H1 (cell line): ENCODE measurements at regions not wholly inside any gene's neighbourhood (a gene's known extent, or its start where the extent isn't known, plus 50 kb on each side); places are given as distances from the start of the nearest gene placed in this dataset.

Source experiments
- CTCF ChIA-PET: fragments of 300-600 bp; sonication (Branson Sonifier 250); formaldehyde crosslinking; loops from one replicate; lab custom pipeline; 2021; ENCODE audit not compliant: partially characterized antibody; lab: Charles Lee
- POLR2A ChIA-PET: fragments of 300-600 bp; sonication (Branson Sonifier 250); formaldehyde crosslinking; loops from one replicate; lab custom pipeline; 2021; ENCODE audit warnings: inconsistent platforms; ENCODE audit not compliant: partially characterized antibody; lab: Charles Lee
- DNase-seq, 2 experiments: peaks; one replicate each; pipeline versions ENCODE4 v3.0.0 to v3.0.0-alpha.2; 2010 to 2022; ENCODE audit warnings: low spot score in 2 of 2, low read depth in 1 of 2, mixed read lengths in 1 of 2
- FAIRE-seq: peaks from 2 replicates; lab custom pipeline; 2011; peaks lifted over from hg19 to GRCh38; lab: Jason Lieb, UNC
- H2AFZ ChIP-seq: 2 replicates; pipeline ENCODE4 v1.8.1; 2012; ENCODE audit warnings: low read length, inconsistent platforms
- H2AK5ac ChIP-seq: 2 replicates; pipeline ENCODE4 v1.6.1; 2013; ENCODE audit warnings: low read depth, low read length
- H2BK120ac ChIP-seq: replicated peaks from 2 replicates; pipeline ENCODE3; 2013; ENCODE audit warnings: low read depth, low read length, inconsistent platforms
- H2BK12ac ChIP-seq: 2 replicates; pipeline ENCODE4 v1.6.1; 2013; ENCODE audit warnings: low read depth, low read length
- H2BK15ac ChIP-seq: 2 replicates; pipeline ENCODE4 v1.6.1; 2013; ENCODE audit warnings: low read length
- H2BK20ac ChIP-seq: 2 replicates; pipeline ENCODE4 v1.6.1; 2013; ENCODE audit warnings: low read length
- H2BK5ac ChIP-seq: 2 replicates; pipeline ENCODE4 v1.6.1; 2013; ENCODE audit warnings: low read depth, low read length
- H3K14ac ChIP-seq: 2 replicates; pipeline ENCODE4 v1.6.1; 2013; ENCODE audit warnings: inconsistent platforms; ENCODE audit not compliant: insufficient read length
- H3K18ac ChIP-seq: 2 replicates; pipeline ENCODE4 v1.6.1; 2013; ENCODE audit warnings: low read length; ENCODE audit errors: extremely low read depth
- H3K23ac ChIP-seq: 2 replicates; pipeline ENCODE4 v1.6.1; 2013; ENCODE audit warnings: inconsistent platforms; ENCODE audit not compliant: insufficient read length
- H3K23me2 ChIP-seq: 2 replicates; pipeline ENCODE4 v1.6.1; 2013; ENCODE audit warnings: low read depth, low read length
- H3K27ac ChIP-seq: 2 replicates; pipeline ENCODE4 v1.6.1; 2011; ENCODE audit warnings: low read depth, low read length, inconsistent platforms
- H3K27me3 ChIP-seq, 4 experiments: replicated peaks in 1 of 4; 1 replicate in 1 of 4; 2 replicates in 3 of 4; pipeline versions ENCODE4 v1.6.1 to v1.8.1; 2011 to 2013; ENCODE audit warnings: low read length in 3 of 4, mild to moderate bottlenecking in 3 of 4, inconsistent platforms in 2 of 4, mixed read lengths in 2 of 4, moderate library complexity in 1 of 4; ENCODE audit not compliant: control insufficient read depth in 3 of 4, insufficient read depth in 3 of 4; ENCODE audit errors: extremely low read depth in 1 of 4
- H3K36me3 ChIP-seq, 4 experiments: 2 replicates each; pipeline versions ENCODE4 v1.6.1 to v1.8.1; 2011 to 2013; ENCODE audit warnings: mild to moderate bottlenecking in 4 of 4, low read length in 3 of 4, moderate library complexity in 2 of 4, control low read depth in 1 of 4, inconsistent platforms in 1 of 4; ENCODE audit not compliant: insufficient read depth in 4 of 4, control insufficient read depth in 2 of 4
- H3K4ac ChIP-seq: replicated peaks from 2 replicates; pipeline ENCODE3; 2013; ENCODE audit warnings: low read length, low read depth, mixed read lengths, inconsistent platforms; ENCODE audit not compliant: insufficient read length
- H3K4me1 ChIP-seq, 4 experiments: replicated peaks in 1 of 4; 1 replicate in 1 of 4; 2 replicates in 3 of 4; pipeline versions ENCODE4 v1.6.1 to v1.8.1; 2011 to 2013; ENCODE audit warnings: low read length in 3 of 4, inconsistent platforms in 2 of 4, mixed read lengths in 1 of 4; ENCODE audit not compliant: insufficient read depth in 4 of 4, control insufficient read depth in 3 of 4
- H3K4me2 ChIP-seq, 2 experiments: 2 replicates each; pipeline versions ENCODE4 v1.6.1 to v1.8.1; 2011 to 2013; ENCODE audit warnings: low read depth in 2 of 2, low read length in 2 of 2, control low read depth in 1 of 2, inconsistent platforms in 1 of 2, mild to moderate bottlenecking in 1 of 2; ENCODE audit not compliant: insufficient read depth in 1 of 2
- H3K4me3 ChIP-seq, 4 experiments: fragments of 200-600, 300-600 bp in 1 of 4; sonication (generic), shearing (Covaris generic), sonication (Bioruptor Twin) in 1 of 4; 2 replicates each; pipeline versions ENCODE4 v1.5.1 to v1.8.1; 2011 to 2016; ENCODE audit warnings: low read length in 4 of 4, low read depth in 3 of 4, control low read depth in 2 of 4, inconsistent platforms in 2 of 4, mild to moderate bottlenecking in 2 of 4, mixed read lengths in 1 of 4, moderate library complexity in 1 of 4; ENCODE audit not compliant: insufficient read depth in 2 of 4; ENCODE audit errors: extremely low read depth in 1 of 4
- H3K56ac ChIP-seq: replicated peaks from 2 replicates; pipeline ENCODE3; 2013; ENCODE audit warnings: low read depth, mild to moderate bottlenecking, mixed read lengths, low read length, inconsistent platforms; ENCODE audit not compliant: insufficient read length
- H3K79me1 ChIP-seq: 2 replicates; pipeline ENCODE4 v1.6.1; 2013; ENCODE audit warnings: low read depth, low read length, control low read depth
- H3K79me2 ChIP-seq, 2 experiments: 2 replicates each; pipeline versions ENCODE4 v1.6.1 to v1.8.1; 2012 to 2013; ENCODE audit warnings: low read length in 2 of 2, mild to moderate bottlenecking in 2 of 2, inconsistent platforms in 1 of 2; ENCODE audit not compliant: insufficient read depth in 2 of 2, control insufficient read depth in 1 of 2
- H3K9ac ChIP-seq, 4 experiments: replicated peaks in 1 of 4; 1 replicate in 1 of 4; 2 replicates in 3 of 4; pipeline versions ENCODE4 v1.6.1 to v1.8.1; 2011 to 2013; ENCODE audit warnings: low read depth in 3 of 4, low read length in 3 of 4, control low read depth in 2 of 4, mild to moderate bottlenecking in 2 of 4, moderate library complexity in 2 of 4, inconsistent platforms in 1 of 4; ENCODE audit errors: extremely low read depth in 1 of 4
- H3K9me3 ChIP-seq, 2 experiments: 2 replicates each; pipeline versions ENCODE4 v1.6.1 to v1.8.1; 2012 to 2013; ENCODE audit warnings: mild to moderate bottlenecking in 2 of 2, moderate library complexity in 2 of 2, control low read depth in 1 of 2, inconsistent platforms in 1 of 2, low read depth in 1 of 2, low read length in 1 of 2, mixed read lengths in 1 of 2; ENCODE audit not compliant: insufficient read depth in 2 of 2
- H4K20me1 ChIP-seq, 2 experiments: replicated peaks in 1 of 2; 2 replicates each; pipeline versions ENCODE3 to v1.8.1; 2011 to 2013; ENCODE audit warnings: inconsistent platforms in 2 of 2, low read length in 2 of 2, mild to moderate bottlenecking in 1 of 2; ENCODE audit not compliant: insufficient read depth in 2 of 2, control insufficient read depth in 1 of 2
- H4K5ac ChIP-seq: 2 replicates; pipeline ENCODE4 v1.6.1; 2013; ENCODE audit warnings: low read length, low read depth, mixed read lengths, inconsistent platforms; ENCODE audit not compliant: insufficient read length
- H4K8ac ChIP-seq: 2 replicates; pipeline ENCODE4 v1.8.0; 2013; ENCODE audit warnings: mild to moderate bottlenecking, moderate library complexity, low read length, inconsistent platforms; ENCODE audit not compliant: insufficient read depth; ENCODE audit errors: extremely low read depth
- H4K91ac ChIP-seq: replicated peaks from 2 replicates; pipeline ENCODE3; 2013; ENCODE audit warnings: low read length, mixed read lengths, inconsistent platforms; ENCODE audit not compliant: insufficient read length
- BCL11A ChIP-seq, 2 experiments: IDR thresholded peaks; one replicate each; pipeline ENCODE4 v1.6.1; 2011; ENCODE audit warnings: low read depth in 2 of 2, low read length in 2 of 2, mild to moderate bottlenecking in 2 of 2
- CBX5 ChIP-seq: fragments of 300-800, 300-1000 bp; sonication (generic); IDR thresholded peaks from 2 replicates; pipeline ENCODE4 v1.7.1; 2016; ENCODE audit warnings: antibody characterized with exemption, low read length, low read depth
- CEBPB ChIP-seq: IDR thresholded peaks from 2 replicates; pipeline ENCODE4 v1.6.1; 2012; ENCODE audit warnings: low read depth, low read length
- CHD2 ChIP-seq: IDR thresholded peaks from 2 replicates; pipeline ENCODE4 v1.6.1; 2012; ENCODE audit warnings: low read length, improper control_type of control experiment
- CTBP2 ChIP-seq: IDR thresholded peaks from 2 replicates; pipeline ENCODE4 v1.7.0; 2011; ENCODE audit warnings: borderline replicate concordance, mild to moderate bottlenecking, moderate library complexity, mixed read lengths, low read length; ENCODE audit not compliant: insufficient read depth, insufficient read length
- HDAC2 ChIP-seq, 2 experiments: fragments of 300-600 bp in 1 of 2; sonication (generic) in 1 of 2; IDR thresholded peaks; 2 replicates each; pipeline ENCODE4 v1.6.1; 2011 to 2012; ENCODE audit warnings: low read depth in 2 of 2, low read length in 2 of 2, mild to moderate bottlenecking in 2 of 2, moderate library complexity in 2 of 2, borderline replicate concordance in 1 of 2, inconsistent platforms in 1 of 2
- KDM1A ChIP-seq: fragments of 200-600, 300-600 bp; sonication (generic); IDR thresholded peaks from 2 replicates; pipeline ENCODE4 v1.7.1; 2016; ENCODE audit warnings: mild to moderate bottlenecking, low read length, borderline replicate concordance
- MAX ChIP-seq: IDR thresholded peaks from 2 replicates; pipeline ENCODE4 v1.6.1; 2012; ENCODE audit warnings: inconsistent platforms
- NANOG ChIP-seq: IDR thresholded peaks from 2 replicates; pipeline ENCODE4 v1.6.1; 2011; ENCODE audit warnings: low read length, low read depth, mild to moderate bottlenecking, inconsistent platforms; ENCODE audit not compliant: insufficient read depth, poor library complexity, severe bottlenecking
- PHF8 ChIP-seq: fragments of 200-600 bp; sonication (generic); conservative IDR thresholded peaks from 2 replicates; pipeline ENCODE4 v1.7.1; 2012; ENCODE audit warnings: low read depth, mild to moderate bottlenecking, inconsistent platforms, low read length, moderate library complexity
- RXRA ChIP-seq: IDR thresholded peaks from 2 replicates; pipeline ENCODE4 v1.6.1; 2011; ENCODE audit warnings: low read depth, mild to moderate bottlenecking, low read length, moderate library complexity; ENCODE audit not compliant: insufficient read depth
- SAP30 ChIP-seq: fragments of 300-600 bp; sonication (generic); IDR thresholded peaks from 2 replicates; pipeline ENCODE4 v1.7.1; 2012; ENCODE audit warnings: low read length, moderate library complexity, mild to moderate bottlenecking, inconsistent platforms; ENCODE audit not compliant: insufficient read depth, insufficient replicate concordance
- SIX5 ChIP-seq: IDR thresholded peaks from 2 replicates; pipeline ENCODE4 v1.6.1; 2011; ENCODE audit warnings: mild to moderate bottlenecking, low read depth, low read length
- YY1 ChIP-seq: IDR thresholded peaks from 2 replicates; pipeline ENCODE4 v1.6.1; 2011; ENCODE audit warnings: low read depth, mild to moderate bottlenecking, low read length
- WGBS, 2 experiments: shearing (Covaris generic) in 1 of 2; methylation state at CpG; one replicate each; pipeline versions ENCODE4 v1.1.6 to v1.1.7; 2013 to 2015; ENCODE audit warnings: low lambda C conversion rate in 2 of 2, mixed read lengths in 2 of 2, inconsistent platforms in 1 of 2, low coverage in 1 of 2, missing lambda C conversion rate in 1 of 2; ENCODE audit not compliant: insufficient replicate concordance in 2 of 2, insufficient coverage in 1 of 2, insufficient read length in 1 of 2; ENCODE audit errors: extremely low coverage in 1 of 2, missing lambda C conversion rate in 1 of 2; 5-methylcytosine and 5-hydroxymethylcytosine counted together

- Histone ChIP-seq H3K23ac (no peak overlapping the region), H3K23me2 (no peaks in the 10 kb centered on the region), H3K4me2 (no peak overlapping the region), H3K56ac (no peak overlapping the region), H2AFZ (no peak overlapping the region), H3K4ac (no peak overlapping the region), H3K9me3 (no peaks in the 10 kb centered on the region; a peak in 1 of 4 replicates), H3K79me1 (no peaks in the 10 kb centered on the region), H4K8ac (no peak overlapping the region), H3K9ac (no peak overlapping the region), H2AK5ac (no peak overlapping the region), H4K91ac (no peak overlapping the region), H2BK5ac (no peak overlapping the region), H3K18ac (no peak overlapping the region), H3K4me3 (no peak overlapping the region), H3K79me2 (no peaks in the 10 kb centered on the region), H4K20me1 (no peaks in the 10 kb centered on the region), H2BK15ac (no peak overlapping the region), H2BK120ac (no peak overlapping the region), H2BK12ac (no peak overlapping the region), H4K5ac (no peak overlapping the region), H2BK20ac (no peak overlapping the region), H3K14ac (no peak overlapping the region), H3K27ac (no peak overlapping the region), H3K4me1 (no peaks in the 10 kb centered on the region), H3K27me3 (no peaks in the 10 kb centered on the region), H3K36me3 (no peaks in the 10 kb centered on the region)
- DNase-seq, result no peak
- CTCF ChIA-PET, result no interaction called here
- 94% methylated on average over 13 of the region's 13 CpGs; no CpG with 5 or more reads in 1 of the 2 experiments for WGBS, 2 experiments
- no peak for FAIRE-seq
- POLR2A ChIA-PET, result no interaction called here
- TF ChIP-seq YY1 (no peak), BCL11A (IDR thresholded peaks at IDR 0.05; ENCODE audit: low read depth in 2 of 2, low read length in 2 of 2) (no peak), NANOG (no peak), CHD2 (no peak), SIX5 (no peak), PHF8 (no peak), KDM1A (no peak), RXRA (no peak), MAX (no peak), CTBP2 (no peak), CBX5 (no peak), SAP30 (no peak), CEBPB (no peak), HDAC2 (IDR thresholded peaks at IDR 0.05; ENCODE audit: borderline replicate concordance in 1 of 2, low read depth in 2 of 2, low read length in 2 of 2) (no peak)
Observed at GRCh38 chr4:92045718-92046117, 258.0 kb upstream of the GRID2 start.
